IgD-negative memory B cell (primary cell): ENCODE measurements at regions not wholly inside any gene's neighbourhood (a gene's known extent, or its start where the extent isn't known, plus 50 kb on each side); places are given as distances from the start of the nearest gene placed in this dataset.
"Not testable (repeated sequence)": the region's sequence is repeated elsewhere in the genome, so short reads cannot be mapped to it uniquely, and the experiment has no call there.

Source experiments
- H3K27ac Mint-ChIP-seq, 3 donors: one replicate each; pipeline ENCODE4 v1.8.0; 2020 to 2022; ENCODE audit warnings: mild to moderate bottlenecking in 3 of 3, mixed read lengths in 3 of 3, moderate library complexity in 1 of 3
- H3K27me3 Mint-ChIP-seq: one replicate; pipeline ENCODE4 v1.8.0; 2021; ENCODE audit warnings: mixed read lengths
- H3K36me3 Mint-ChIP-seq: one replicate; pipeline ENCODE4 v1.8.0; 2020; ENCODE audit warnings: mild to moderate bottlenecking, mixed read lengths
- H3K4me1 Mint-ChIP-seq, 3 donors: one replicate each; pipeline ENCODE4 v1.8.0; 2020 to 2022; ENCODE audit warnings: mixed read lengths in 3 of 3, mild to moderate bottlenecking in 1 of 3
- H3K4me3 Mint-ChIP-seq, 4 donors: one replicate each; pipeline ENCODE4 v1.8.0; 2020 to 2022; ENCODE audit warnings: mild to moderate bottlenecking in 4 of 4, mixed read lengths in 4 of 4, moderate library complexity in 3 of 4
- H3K9me3 Mint-ChIP-seq, 3 donors: one replicate each; pipeline ENCODE4 v1.8.0; 2020 to 2021; ENCODE audit warnings: mixed read lengths in 3 of 3, mild to moderate bottlenecking in 1 of 3

- Mint-ChIP-seq H3K27ac (no peak overlapping the region), H3K4me3 (no peak overlapping the region), H3K9me3 (peaks cover 0 to 2% (median 0%) of the 10 kb centered on the region in 3 donors), H3K36me3 (no peaks in the 10 kb centered on the region), H3K4me1 (no peaks in the 10 kb centered on the region), H3K27me3 (no peaks in the 10 kb centered on the region)
Observed at GRCh38 chr18:71238974-71239624, 950.3 kb downstream of the SOCS6 start.

GRCh38 chr18:71237641-71238040 is 948.8 kb downstream of the SOCS6 start:
- Mint-ChIP-seq H3K4me1 (no peaks in the 10 kb centered on the region), H3K4me3 (no peak overlapping the region), H3K27me3 (no peaks in the 10 kb centered on the region), H3K36me3 (no peaks in the 10 kb centered on the region), H3K9me3 (peaks cover 0 to 2% (median 0%) of the 10 kb centered on the region in 3 donors), H3K27ac (no peak overlapping the region)

GRCh38 chr18:71233177-71233576 is 944.3 kb downstream of the SOCS6 start:
- no peaks in the 10 kb centered on the region for H3K36me3 Mint-ChIP-seq
- H3K4me3 Mint-ChIP-seq: no peak overlapping the region
- peaks cover 0 to 3% (median 2%) of the 10 kb centered on the region in 3 donors for H3K9me3 Mint-ChIP-seq
- no peaks in the 10 kb centered on the region for H3K4me1 Mint-ChIP-seq
- no peaks in the 10 kb centered on the region for H3K27me3 Mint-ChIP-seq
- no peak overlapping the region for H3K27ac Mint-ChIP-seq

- Mint-ChIP-seq H3K4me3 (no peak overlapping the region), H3K27me3 (no peaks in the 10 kb centered on the region), H3K9me3 (peaks cover 2 to 3% (median 2%) of the 10 kb centered on the region in 3 donors), H3K27ac (no peak overlapping the region), H3K4me1 (no peaks in the 10 kb centered on the region), H3K36me3 (no peaks in the 10 kb centered on the region)
Observed at GRCh38 chr18:71223486-71223885, 934.6 kb downstream of the SOCS6 start.

- H3K27ac Mint-ChIP-seq: no peak overlapping the region
- H3K4me3 Mint-ChIP-seq: no peak overlapping the region
- no peaks in the 10 kb centered on the region for H3K4me1 Mint-ChIP-seq
- H3K27me3 Mint-ChIP-seq: no peaks in the 10 kb centered on the region
- H3K9me3 Mint-ChIP-seq: peaks cover 0 to 6% (median 3%) of the 10 kb centered on the region in 3 donors
- H3K36me3 Mint-ChIP-seq: no peaks in the 10 kb centered on the region
Observed at GRCh38 chr18:71221405-71221804, 932.6 kb downstream of the SOCS6 start.

- H3K4me3 Mint-ChIP-seq, H3K9me3 Mint-ChIP-seq, H3K27me3 Mint-ChIP-seq, H3K4me1 Mint-ChIP-seq, H3K36me3 Mint-ChIP-seq, H3K27ac Mint-ChIP-seq: not testable (repeated sequence)
Observed at GRCh38 chr18:71212739-71213138, 923.9 kb downstream of the SOCS6 start.

- no peaks in the 10 kb centered on the region for H3K4me1 Mint-ChIP-seq
- H3K36me3 Mint-ChIP-seq: no peaks in the 10 kb centered on the region
- H3K9me3 Mint-ChIP-seq: peaks cover 0 to 5% (median 0%) of the 10 kb centered on the region in 3 donors
- no peak overlapping the region for H3K27ac Mint-ChIP-seq
- H3K27me3 Mint-ChIP-seq: no peaks in the 10 kb centered on the region
- no peak overlapping the region for H3K4me3 Mint-ChIP-seq
Observed at GRCh38 chr18:71212222-71212621, 923.4 kb downstream of the SOCS6 start.

- Mint-ChIP-seq H3K9me3 (peaks cover 0 to 4% (median 0%) of the 10 kb centered on the region in 3 donors), H3K36me3 (no peaks in the 10 kb centered on the region), H3K4me3 (no peak overlapping the region)
Observed at GRCh38 chr18:71209944-71210343, 921.1 kb downstream of the SOCS6 start.

GRCh38 chr18:71194438-71194837 is 905.6 kb downstream of the SOCS6 start:
- H3K4me1 Mint-ChIP-seq: no peaks in the 10 kb centered on the region
- H3K36me3 Mint-ChIP-seq: no peaks in the 10 kb centered on the region
- no peaks in the 10 kb centered on the region for H3K9me3 Mint-ChIP-seq
- no peak overlapping the region for H3K4me3 Mint-ChIP-seq
- no peaks in the 10 kb centered on the region for H3K27me3 Mint-ChIP-seq
- no peak overlapping the region for H3K27ac Mint-ChIP-seq

More at GRCh38 chr18:71209944-71210343, 921.1 kb downstream of the SOCS6 start:
- no peaks in the 10 kb centered on the region for H3K27me3 Mint-ChIP-seq
- no peak overlapping the region for H3K27ac Mint-ChIP-seq
- no peaks in the 10 kb centered on the region for H3K4me1 Mint-ChIP-seq

GRCh38 chr18:71189581-71189980 is 900.7 kb downstream of the SOCS6 start:
- Mint-ChIP-seq H3K27me3 (no peaks in the 10 kb centered on the region), H3K27ac (no peak overlapping the region), H3K36me3 (no peaks in the 10 kb centered on the region), H3K4me1 (no peaks in the 10 kb centered on the region), H3K4me3 (no peak overlapping the region), H3K9me3 (no peaks in the 10 kb centered on the region)

GRCh38 chr18:71168557-71169145 is 879.8 kb downstream of the SOCS6 start:
- H3K4me3 Mint-ChIP-seq: no peak overlapping the region
- H3K36me3 Mint-ChIP-seq: no peaks in the 10 kb centered on the region
- peaks cover 0 to 2% (median 0%) of the 10 kb centered on the region in 3 donors for H3K4me1 Mint-ChIP-seq
- H3K9me3 Mint-ChIP-seq: peaks cover 0 to 3% (median 0%) of the 10 kb centered on the region in 3 donors
- H3K27ac Mint-ChIP-seq: no peak overlapping the region
- no peaks in the 10 kb centered on the region for H3K27me3 Mint-ChIP-seq

- peaks cover 0 to 2% (median 0%) of the 10 kb centered on the region in 3 donors for H3K9me3 Mint-ChIP-seq
- no peak overlapping the region for H3K27ac Mint-ChIP-seq
- H3K27me3 Mint-ChIP-seq: no peaks in the 10 kb centered on the region
- no peaks in the 10 kb centered on the region for H3K4me1 Mint-ChIP-seq
- no peak overlapping the region for H3K4me3 Mint-ChIP-seq
- no peaks in the 10 kb centered on the region for H3K36me3 Mint-ChIP-seq
Observed at GRCh38 chr18:71136487-71136886, 847.6 kb downstream of the SOCS6 start.

GRCh38 chr18:71134122-71134521 is 845.3 kb downstream of the SOCS6 start:
- no peaks in the 10 kb centered on the region for H3K36me3 Mint-ChIP-seq
- no peaks in the 10 kb centered on the region for H3K4me1 Mint-ChIP-seq
- H3K27me3 Mint-ChIP-seq: no peaks in the 10 kb centered on the region
- H3K9me3 Mint-ChIP-seq: peaks cover 0 to 5% (median 0%) of the 10 kb centered on the region in 3 donors
- H3K4me3 Mint-ChIP-seq: no peak overlapping the region
- no peak overlapping the region for H3K27ac Mint-ChIP-seq

- peaks cover 0 to 5% (median 0%) of the 10 kb centered on the region in 3 donors for H3K9me3 Mint-ChIP-seq
- H3K27me3 Mint-ChIP-seq: no peaks in the 10 kb centered on the region
- H3K36me3 Mint-ChIP-seq: no peaks in the 10 kb centered on the region
- no peaks in the 10 kb centered on the region for H3K4me1 Mint-ChIP-seq
- H3K27ac Mint-ChIP-seq: no peak overlapping the region
- H3K4me3 Mint-ChIP-seq: no peak overlapping the region
Observed at GRCh38 chr18:71131918-71132317, 843.1 kb downstream of the SOCS6 start.

GRCh38 chr18:71130351-71130750 is 841.5 kb downstream of the SOCS6 start:
- H3K4me1 Mint-ChIP-seq: no peaks in the 10 kb centered on the region
- H3K9me3 Mint-ChIP-seq: peaks cover 2 to 5% (median 3%) of the 10 kb centered on the region in 3 donors
- no peak overlapping the region for H3K4me3 Mint-ChIP-seq
- no peaks in the 10 kb centered on the region for H3K36me3 Mint-ChIP-seq
- H3K27ac Mint-ChIP-seq: no peak overlapping the region
- no peaks in the 10 kb centered on the region for H3K27me3 Mint-ChIP-seq

- Mint-ChIP-seq H3K36me3 (peaks cover 1% of the 10 kb centered on the region), H3K4me3 (no peak overlapping the region), H3K27me3 (no peaks in the 10 kb centered on the region), H3K9me3 (peaks cover 5 to 10% (median 9%) of the 10 kb centered on the region in 3 donors), H3K4me1 (no peaks in the 10 kb centered on the region), H3K27ac (no peak overlapping the region)
Observed at GRCh38 chr18:71125581-71125980, 836.7 kb downstream of the SOCS6 start.
